ENCODE measurements at regions not wholly inside any gene's neighbourhood (a gene's known extent, or its start where the extent isn't known, plus 50 kb on each side); places are given as distances from the start of the nearest gene placed in this dataset.

- Histone ChIP-seq H3K27ac (peak overlapping the region in 1 of 4 donors; percentile 9), H3K4me3 (no peak overlapping the region), H3K27me3 (no peaks in the 10 kb centered on the region), H3K9me3 (no peaks in the 10 kb centered on the region), H3K36me3 (no peaks in the 10 kb centered on the region), H3K4me1 (peaks cover 0 to 9% (median 5%) of the 10 kb centered on the region in 3 donors)
- DNase-seq = no peak
- intact Hi-C loops (cut with DNase I) = no loop called here
- TF ChIP-seq CTCF (IDR thresholded peaks at IDR 0.05) = no peak
- TF ChIP-seq POLR2A (IDR thresholded peaks at IDR 0.05) = no peak
These were observed 223.0 kb upstream of the P2RY1 start for GRCh38 chr3:152611905-152612304.

DNA sequence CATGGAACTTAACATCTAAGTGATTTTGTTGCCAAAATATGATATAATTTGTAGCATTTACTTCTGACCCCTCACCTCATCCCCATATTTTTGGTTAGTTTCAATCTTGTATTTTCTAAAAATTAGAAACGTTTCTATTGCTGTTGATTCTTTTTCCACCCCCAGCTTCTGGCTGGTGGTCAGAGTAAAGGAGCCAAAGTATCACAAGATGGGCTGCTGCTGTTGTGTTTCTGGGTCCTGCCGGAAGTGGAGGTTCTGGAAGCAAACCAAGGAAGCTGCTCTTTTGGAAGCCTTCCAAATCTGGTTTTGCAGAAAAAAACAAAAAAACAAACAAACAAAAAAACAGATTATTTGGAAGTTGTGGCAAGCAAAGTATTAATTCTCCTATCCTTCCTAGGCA lies 221.1 kb upstream of the P2RY1 start:
- DNase-seq = no peak
- WGBS, 2 donors = 54% methylated on average over 2 of the region's 2 CpGs
- TF ChIP-seq POLR2A (IDR thresholded peaks at IDR 0.05) (no peak), CTCF (IDR thresholded peaks at IDR 0.05) (no peak)
- Histone ChIP-seq H3K27ac (no peak overlapping the region), H3K4me1 (peaks cover 0 to 9% (median 5%) of the 10 kb centered on the region in 3 donors), H3K36me3 (no peaks in the 10 kb centered on the region), H3K4me3 (no peak overlapping the region), H3K27me3 (no peaks in the 10 kb centered on the region), H3K9me3 (no peaks in the 10 kb centered on the region)
- intact Hi-C loops (cut with DNase I) = no loop called here

GRCh38 chr3:152615681-152616080 lies 219.2 kb upstream of the P2RY1 start:
- Histone ChIP-seq H3K36me3 (no peaks in the 10 kb centered on the region), H3K4me1 (peaks cover 7 to 25% (median 17%) of the 10 kb centered on the region in 3 donors), H3K4me3 (no peak overlapping the region), H3K9me3 (no peaks in the 10 kb centered on the region), H3K27me3 (no peaks in the 10 kb centered on the region), H3K27ac (no peak overlapping the region)
- 82 to 84% methylated on average over 10 of the region's 10 CpGs for WGBS, 2 donors
- TF ChIP-seq POLR2A (IDR thresholded peaks at IDR 0.05) = no peak
- no peak for TF ChIP-seq CTCF (IDR thresholded peaks at IDR 0.05)
- intact Hi-C loops (cut with DNase I) = no loop called here
- DNase-seq = no peak

GRCh38 chr3:152617609-152618008 lies 217.3 kb upstream of the P2RY1 start:
- peaks cover 15 to 35% (median 26%) of the 10 kb centered on the region in 3 donors for H3K4me1 ChIP-seq
- no peaks in the 10 kb centered on the region for H3K9me3 ChIP-seq
- intact Hi-C loops (cut with DNase I) = no loop called here

DNA sequence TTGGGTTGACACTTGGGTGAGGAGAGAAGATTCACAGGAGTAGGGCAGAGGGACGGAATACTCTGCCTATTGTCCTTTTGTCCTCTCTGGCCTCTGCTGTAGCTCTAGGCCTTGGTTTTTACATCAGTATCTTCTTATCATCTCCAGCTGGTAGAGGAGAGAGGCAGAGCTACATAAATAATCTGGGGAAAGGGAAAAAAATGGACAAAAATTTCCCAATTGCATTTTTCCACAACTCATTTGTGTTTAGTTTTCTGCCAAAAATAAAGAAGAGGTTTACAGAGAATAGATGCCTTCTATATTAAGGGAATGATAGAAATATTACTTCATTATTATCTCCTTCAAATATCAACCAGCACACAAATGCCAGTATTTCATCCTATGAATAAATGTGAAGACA lies 216.4 kb upstream of the P2RY1 start:
- no peak for DNase-seq
- no peak for TF ChIP-seq CTCF (IDR thresholded peaks at IDR 0.05)
- no peak for TF ChIP-seq POLR2A (IDR thresholded peaks at IDR 0.05)
- no peak overlapping the region for H3K27ac ChIP-seq
- H3K4me3 ChIP-seq = no peak overlapping the region
- H3K4me1 ChIP-seq = peaks cover 15 to 45% (median 32%) of the 10 kb centered on the region in 3 donors
- no peaks in the 10 kb centered on the region for H3K27me3 ChIP-seq
- intact Hi-C loops (cut with DNase I) = no loop called here
- no peaks in the 10 kb centered on the region for H3K36me3 ChIP-seq
- WGBS, 2 donors = 85 to 89% methylated on average over 1 of the region's 1 CpG
- H3K9me3 ChIP-seq = no peaks in the 10 kb centered on the region

More at GRCh38 chr3:152617609-152618008, 217.3 kb upstream of the P2RY1 start:
- TF ChIP-seq POLR2A (IDR thresholded peaks at IDR 0.05) (no peak), CTCF (IDR thresholded peaks at IDR 0.05) (no peak)
- Histone ChIP-seq H3K36me3 (no peaks in the 10 kb centered on the region), H3K27ac (no peak overlapping the region), H3K27me3 (no peaks in the 10 kb centered on the region), H3K4me3 (no peak overlapping the region)
- DNase-seq = no peak

Data from esophagus squamous epithelium (tissue), 5 donors.